NCI-H2107 treated with DMSO at 0.1 percent for 48 hours (cell line): ENCODE measurements at regions not wholly inside any gene's neighbourhood (a gene's known extent, or its start where the extent isn't known, plus 50 kb on each side); places are given as distances from the start of the nearest gene placed in this dataset.
A peak's percentile ranks its signal among the peaks of the same experiment; 100 is the strongest.

Experiments used
- DNase-seq: peaks from one replicate; lab custom pipeline; 2025; ENCODE audit not compliant: unreplicated experiment; lab: John Stamatoyannopoulos, UW

DNA sequence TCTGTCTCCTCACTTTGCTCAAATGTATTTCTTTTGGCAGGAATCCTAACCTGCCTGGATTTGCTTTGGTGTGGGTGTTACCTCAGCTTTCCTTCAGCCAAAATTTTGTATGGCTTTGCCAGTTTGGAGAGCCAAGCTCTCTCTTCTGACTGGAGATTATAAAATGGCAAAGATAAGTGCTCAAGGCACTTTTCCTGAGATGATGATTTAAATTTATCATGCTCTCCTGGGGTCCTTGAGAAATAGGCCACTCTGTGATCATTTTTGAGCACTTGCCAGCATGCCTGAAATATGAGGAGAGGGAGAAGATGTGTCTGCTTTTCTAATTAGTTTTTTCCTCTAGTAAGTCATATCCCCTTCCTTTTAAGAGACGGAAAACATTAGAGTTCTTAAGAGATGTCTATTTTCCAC lies 683.0 kb downstream of the SLC4A3 start:
- DNase-seq: no peak

GRCh38 chr2:220315098-220315823 lies 687.8 kb downstream of the SLC4A3 start:
- DNase-seq: no peak

DNA sequence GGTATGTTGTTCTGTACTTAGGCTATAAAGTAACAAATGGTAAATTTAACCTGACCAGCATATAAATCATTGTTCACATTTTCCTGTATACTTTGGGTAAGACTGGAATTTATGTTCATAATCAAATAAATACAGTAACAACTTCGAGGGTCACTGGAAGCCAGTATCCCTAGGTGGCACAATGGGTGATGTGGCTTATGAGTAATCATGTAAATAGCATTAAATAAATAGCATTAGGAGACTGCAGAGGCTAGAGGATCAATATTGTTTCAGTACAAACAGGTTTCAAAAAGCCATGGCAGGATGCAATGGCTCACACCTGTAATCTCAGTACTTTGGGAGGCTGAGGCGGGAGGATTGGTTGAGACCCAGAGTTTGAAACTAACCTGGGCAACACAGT lies 690.6 kb downstream of the SLC4A3 start:
- DNase-seq: no peak

GRCh38 chr2:220318508-220318907 lies 691.1 kb downstream of the SLC4A3 start:
- DNase-seq: no peak

DNA sequence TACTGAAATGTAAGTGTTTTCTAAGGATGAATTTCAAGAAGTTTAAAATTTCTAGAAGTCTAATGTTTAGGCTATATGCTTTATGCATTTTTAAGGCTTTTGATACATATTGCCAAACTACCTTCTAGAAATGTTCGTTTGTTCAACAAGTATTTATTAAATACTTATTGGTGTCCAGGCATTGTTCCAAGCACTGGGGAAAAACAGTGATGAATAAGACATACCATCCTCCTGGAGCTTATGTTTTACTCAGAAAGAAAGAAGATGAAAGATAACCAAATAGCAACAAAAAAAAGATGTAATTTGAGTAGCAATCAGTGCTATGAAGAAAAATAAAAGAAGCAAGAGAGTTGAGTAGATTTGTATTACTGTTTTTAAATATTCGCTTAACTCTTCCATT lies 692.9 kb downstream of the SLC4A3 start:
- no peak for DNase-seq

GRCh38 chr2:220332886-220333285 lies 705.5 kb downstream of the SLC4A3 start:
- no peak for DNase-seq

DNA sequence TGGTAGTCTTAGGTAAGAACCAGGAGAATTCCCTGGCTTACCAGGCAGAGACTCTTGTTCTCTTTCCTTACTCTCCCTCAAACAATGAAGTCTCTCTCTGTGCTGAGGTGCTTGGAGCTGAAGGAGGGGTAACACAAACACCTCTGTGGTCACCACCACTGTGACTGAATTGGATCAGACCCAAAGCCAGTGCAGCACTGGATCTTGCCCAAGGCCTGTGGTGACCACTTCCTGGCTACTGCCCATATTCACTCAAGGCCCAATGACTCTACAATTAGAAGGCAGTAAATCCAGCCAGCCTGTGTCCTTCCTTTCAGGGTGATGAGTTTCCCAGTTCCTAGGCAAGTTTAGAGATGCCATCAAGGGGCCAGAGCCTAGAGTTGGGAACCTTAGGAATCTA lies 706.8 kb downstream of the SLC4A3 start:
- no peak for DNase-seq

DNA sequence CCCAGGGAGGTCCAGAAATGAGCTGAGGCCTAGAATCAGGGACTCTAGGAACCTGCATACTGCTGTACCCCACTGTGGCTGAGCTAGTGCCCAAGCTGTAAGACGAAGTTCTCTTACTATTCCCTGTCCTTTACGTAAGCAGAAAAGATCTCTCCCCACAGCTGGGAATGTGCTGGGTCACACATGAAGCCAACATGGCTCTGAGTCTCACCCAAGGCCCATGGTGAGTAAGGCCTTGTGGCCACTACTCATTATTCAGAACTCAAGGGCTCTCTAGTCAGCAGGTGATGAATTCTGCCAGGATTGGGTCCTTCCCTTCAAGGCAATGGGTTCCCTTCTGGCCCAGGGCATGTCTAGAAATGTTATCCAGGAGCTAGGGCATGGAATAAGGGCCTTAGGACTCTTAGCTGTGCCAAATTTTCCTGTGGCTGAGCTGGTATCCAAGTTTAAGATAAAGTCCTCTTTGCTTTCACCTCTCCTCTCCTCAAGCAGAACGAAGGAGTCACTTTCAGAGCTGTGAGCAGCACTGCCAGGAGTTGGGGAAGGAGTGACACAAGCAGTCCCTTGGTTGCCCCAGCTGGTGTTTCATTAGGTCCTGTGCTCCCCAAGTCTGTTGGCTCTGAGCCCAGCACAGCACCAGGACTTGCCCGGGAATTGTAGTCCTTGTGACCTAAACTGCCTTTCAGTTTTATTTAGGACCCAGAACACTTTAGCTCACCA lies 707.6 kb downstream of the SLC4A3 start:
- no peak for DNase-seq

DNA sequence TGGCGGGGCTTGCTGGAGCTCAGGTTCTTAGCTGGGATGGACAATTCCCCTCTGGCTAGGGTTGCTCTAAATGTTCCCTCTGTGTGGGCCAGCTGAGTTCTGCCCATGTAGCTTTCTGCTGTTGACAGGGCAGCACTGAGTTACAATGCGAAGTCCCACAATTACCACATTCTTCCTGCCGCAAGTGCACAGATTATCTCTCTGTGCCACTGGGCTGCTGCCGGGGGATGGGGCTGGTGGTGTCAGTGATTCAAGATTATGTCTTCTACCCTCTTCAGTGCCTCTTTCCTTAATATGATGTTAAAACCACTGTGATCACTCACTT lies 708.1 kb downstream of the SLC4A3 start:
- no peak for DNase-seq

GRCh38 chr2:220336771-220337170 lies 709.3 kb downstream of the SLC4A3 start:
- DNase-seq: no peak

DNA sequence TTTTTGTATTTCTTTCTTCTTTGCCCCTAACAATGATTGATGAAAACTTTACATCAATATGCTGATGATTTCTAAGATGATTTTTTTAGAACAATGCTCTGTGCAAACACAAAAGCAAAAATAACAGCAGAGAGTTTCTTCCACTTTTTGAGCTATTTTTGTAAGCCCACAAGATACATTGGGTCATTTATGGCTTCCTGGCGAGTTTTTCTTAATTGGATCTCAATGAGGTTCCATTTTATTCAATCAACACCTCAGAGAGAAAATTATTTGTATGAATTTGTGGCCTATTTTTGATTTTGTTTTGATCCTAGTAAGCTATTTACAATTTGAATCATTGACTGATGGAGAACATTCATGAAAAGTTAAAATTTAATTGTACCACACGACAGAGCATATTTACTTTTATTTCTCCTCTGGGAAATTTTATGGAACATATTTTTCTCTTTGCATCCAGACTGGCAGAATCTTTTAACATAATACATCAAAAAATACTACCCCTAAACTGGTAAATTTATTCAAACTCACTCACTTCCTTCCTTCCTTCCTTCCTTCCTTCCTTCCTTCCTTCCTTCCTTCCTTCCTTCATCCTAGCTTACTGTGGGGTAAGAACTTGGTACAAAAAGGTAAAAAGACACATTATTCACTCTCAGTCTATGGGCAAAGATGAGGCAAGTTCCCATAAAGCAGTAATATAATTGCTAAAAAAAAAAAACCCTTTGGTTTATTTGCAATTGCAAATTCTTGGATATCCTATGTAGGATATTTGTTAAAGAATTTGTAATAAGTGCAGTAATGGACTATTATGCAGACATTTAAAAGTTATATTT lies 710.4 kb downstream of the SLC4A3 start:
- DNase-seq: no peak

GRCh38 chr2:220341014-220341413 lies 713.6 kb downstream of the SLC4A3 start:
- DNase-seq: no peak

- no peak for DNase-seq
These were observed 719.5 kb downstream of the SLC4A3 start for GRCh38 chr2:220346919-220347318.

GRCh38 chr2:220347626-220348025 lies 720.2 kb downstream of the SLC4A3 start:
- DNase-seq: no peak

DNA sequence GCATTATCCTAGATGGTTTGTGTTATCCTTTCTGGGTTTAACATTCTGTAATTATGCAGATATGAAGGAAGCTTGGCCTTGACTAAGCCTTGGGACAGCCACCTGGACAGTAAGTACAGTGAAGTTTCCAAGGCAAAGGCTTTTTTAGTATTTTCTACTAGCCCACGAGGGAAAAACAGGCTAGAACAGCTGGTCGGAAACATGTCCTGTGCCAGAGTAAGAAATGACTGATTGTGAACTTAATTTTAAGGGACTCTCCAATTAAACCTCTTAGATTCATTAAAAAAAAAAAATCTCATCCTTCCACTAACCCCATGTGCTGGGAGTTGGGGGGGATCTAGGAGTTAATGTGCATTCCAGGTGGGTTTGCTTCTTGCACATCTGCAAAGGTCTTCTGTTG lies 720.8 kb downstream of the SLC4A3 start:
- DNase-seq: no peak

DNA sequence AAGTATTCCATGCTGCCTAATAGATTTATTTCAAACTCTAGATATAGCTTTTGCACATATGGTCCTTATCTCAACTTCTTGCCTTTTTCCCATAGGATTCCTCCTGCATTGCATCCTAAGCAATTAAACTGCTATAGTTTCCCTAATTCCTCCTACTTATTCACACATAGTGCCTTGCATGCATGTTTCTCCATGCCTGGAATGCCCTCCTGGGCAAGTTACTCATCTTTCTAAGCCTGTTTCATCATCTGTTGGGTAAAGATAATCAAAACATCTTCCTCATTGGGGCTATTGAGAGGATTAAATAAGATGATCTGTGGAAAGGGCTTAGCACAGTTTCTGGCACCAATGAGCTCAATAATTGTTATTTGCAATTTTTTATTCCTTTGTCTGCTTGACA lies 726.5 kb downstream of the SLC4A3 start:
- no peak for DNase-seq

DNA sequence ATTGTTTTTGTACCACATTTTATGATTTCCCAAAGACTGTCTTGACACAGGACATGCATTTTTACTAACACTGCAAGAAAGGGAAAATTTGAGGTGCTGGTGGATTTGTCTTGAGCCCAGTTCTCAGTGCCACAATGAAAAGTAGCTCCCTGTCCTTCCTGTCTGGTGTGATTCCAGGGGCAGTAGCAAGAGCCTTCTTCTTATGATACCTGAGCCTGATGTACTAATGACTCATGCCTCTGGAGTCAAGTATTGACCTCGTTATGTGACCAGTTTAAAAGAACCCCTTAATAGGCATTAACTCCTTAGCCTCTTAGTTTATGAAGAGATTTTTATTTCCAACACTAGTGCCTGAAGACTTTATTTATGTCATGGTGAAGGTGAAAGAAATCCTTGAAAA lies 728.6 kb downstream of the SLC4A3 start:
- DNase-seq: no peak

DNA sequence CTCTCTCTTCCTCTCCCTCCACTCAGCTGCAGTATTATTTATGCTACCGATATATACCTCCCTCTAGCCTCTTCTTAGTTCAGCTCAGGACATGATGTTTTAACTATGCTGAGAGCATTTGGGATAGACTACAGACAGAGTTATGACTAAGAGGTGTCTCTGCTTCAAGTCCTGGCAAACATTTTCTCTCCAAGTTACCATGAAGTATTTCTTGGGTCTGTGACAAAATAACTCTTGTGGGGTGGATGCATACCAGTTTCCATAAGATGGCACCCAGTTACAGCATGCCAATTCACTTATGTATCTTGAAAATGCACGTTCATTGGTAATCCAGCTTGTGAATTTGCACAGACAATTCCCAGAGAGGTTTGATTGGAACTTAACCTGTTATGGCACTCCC lies 737.6 kb downstream of the SLC4A3 start:
- no peak for DNase-seq

DNA sequence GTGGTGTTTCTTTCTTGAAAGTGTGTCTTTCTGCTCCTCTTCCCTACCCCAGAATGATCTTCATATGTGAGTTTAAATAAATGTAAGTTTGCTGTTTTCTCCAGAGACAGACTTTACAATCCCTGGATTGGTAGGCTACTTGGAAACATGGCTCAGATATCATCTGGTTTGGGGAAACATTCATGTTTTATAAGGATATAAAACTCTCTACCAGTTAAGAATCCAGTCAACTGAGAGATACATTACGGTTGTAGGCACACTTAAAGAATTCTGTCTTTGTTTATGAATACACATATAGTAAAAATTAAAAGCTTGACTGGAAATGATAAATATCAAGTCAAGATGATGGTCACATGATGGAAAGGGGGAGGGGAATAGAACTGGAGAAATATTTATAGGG lies 739.3 kb downstream of the SLC4A3 start:
- no peak for DNase-seq

DNA sequence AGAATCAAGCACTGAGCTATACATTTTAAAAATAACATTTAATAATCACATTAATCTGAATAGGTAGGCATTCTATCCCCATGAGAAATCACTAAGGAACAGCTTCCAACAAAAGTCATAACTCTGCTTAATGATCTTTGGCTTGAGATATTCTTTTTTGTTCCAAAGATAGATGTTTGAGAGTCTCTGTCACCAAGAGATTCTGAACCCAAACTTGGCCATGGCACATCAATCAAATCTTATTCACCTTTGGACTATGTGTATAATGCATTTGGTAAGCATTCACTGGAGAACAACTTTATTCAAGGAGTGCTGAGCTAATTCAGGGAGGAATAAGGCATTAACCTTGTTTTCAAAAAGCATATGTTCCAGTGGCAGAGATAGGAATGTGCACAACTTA lies 743.3 kb downstream of the SLC4A3 start:
- DNase-seq: no peak

- DNase-seq: no peak
These were observed 743.8 kb downstream of the SLC4A3 start for GRCh38 chr2:220371211-220371610.

GRCh38 chr2:220373878-220374277 lies 746.4 kb downstream of the SLC4A3 start:
- peak; percentile 66 for DNase-seq
